Endothelial cell of umbilical vein (primary cell): ENCODE measurements at regions not wholly inside any gene's neighbourhood (a gene's known extent, or its start where the extent isn't known, plus 50 kb on each side); places are given as distances from the start of the nearest gene placed in this dataset.

Experiments
- BruUV-seq: library from RNA; stranded (reverse); fragments of 400-500 nt; replicated peaks from 2 replicates; lab custom pipeline; 2021; lab: Mats Ljungman, UMichigan
- CTCF ChIA-PET: fragments of 300-600, 350-600 bp; sonication (Branson Sonifier 250); formaldehyde crosslinking; loops from one replicate; lab custom pipeline; 2021; ENCODE audit warnings: antibody characterized with exemption, inconsistent platforms; lab: Charles Lee
- POLR2A ChIA-PET: fragments of 300-600, 350-600 bp; sonication (Branson Sonifier 250); formaldehyde crosslinking; loops from one replicate; lab custom pipeline; 2021; ENCODE audit warnings: antibody characterized with exemption, inconsistent platforms; lab: Charles Lee
- DNase-seq: peaks from one replicate; pipeline ENCODE4 v3.0.0-alpha.2; 2011; ENCODE audit warnings: low read depth, low spot score
- FAIRE-seq: peaks from 2 replicates; lab custom pipeline; 2011; peaks lifted over from hg19 to GRCh38; lab: Jason Lieb, UNC
- H2AFZ ChIP-seq: 2 replicates; pipeline ENCODE4 v1.6.0; 2012; ENCODE audit warnings: low read depth, low read length, control low read depth, inconsistent platforms
- H3K27ac ChIP-seq: 2 replicates; pipeline ENCODE4 v1.5.1; 2011; ENCODE audit warnings: low read depth, mild to moderate bottlenecking, control low read depth, low read length, moderate library complexity; ENCODE audit not compliant: insufficient read depth
- H3K27me3 ChIP-seq, 2 experiments: 2 replicates each; pipeline versions ENCODE4 v1.6.0 to v1.6.1; 2011; ENCODE audit warnings: low read length in 2 of 2, mixed read lengths in 1 of 2; ENCODE audit not compliant: control insufficient read depth in 2 of 2, insufficient read depth in 2 of 2
- H3K36me3 ChIP-seq, 2 experiments: 2 replicates in 1 of 2; 3 replicates in 1 of 2; pipeline ENCODE4 v1.5.1; 2011; ENCODE audit warnings: low read length in 2 of 2, mild to moderate bottlenecking in 1 of 2, moderate library complexity in 1 of 2; ENCODE audit not compliant: control insufficient read depth in 2 of 2, insufficient read depth in 2 of 2; ENCODE audit errors: extremely low read depth in 1 of 2
- H3K4me1 ChIP-seq: 3 replicates; pipeline ENCODE4 v1.5.1; 2011; ENCODE audit warnings: mild to moderate bottlenecking, low read length; ENCODE audit not compliant: control insufficient read depth, insufficient read depth; ENCODE audit errors: extremely low read depth
- H3K4me2 ChIP-seq: 2 replicates; pipeline ENCODE4 v1.6.1; 2011; ENCODE audit warnings: low read length, control low read depth, mixed read lengths; ENCODE audit not compliant: insufficient read depth
- H3K4me3 ChIP-seq, 3 experiments: fragments of 200-600 bp in 1 of 3; sonication (generic), shearing (Covaris generic) in 1 of 3; replicated peaks in 1 of 3; 2 replicates each; pipeline ENCODE4 v1.5.1; 2011 to 2016; ENCODE audit warnings: control low read depth in 3 of 3, low read length in 3 of 3, mild to moderate bottlenecking in 2 of 3, inconsistent platforms in 1 of 3, low read depth in 1 of 3, moderate library complexity in 1 of 3; ENCODE audit not compliant: insufficient read depth in 1 of 3
- H3K79me2 ChIP-seq: 2 replicates; pipeline ENCODE4 v1.6.0; 2012; ENCODE audit warnings: low read length, inconsistent platforms; ENCODE audit not compliant: control insufficient read depth, insufficient read depth
- H3K9ac ChIP-seq: replicated peaks from 2 replicates; pipeline ENCODE3; 2011; ENCODE audit warnings: low read length, control low read depth; ENCODE audit not compliant: insufficient read depth; ENCODE audit errors: extremely low read depth
- H3K9me1 ChIP-seq: replicated peaks from 3 replicates; pipeline ENCODE4 v1.6.0; 2011; ENCODE audit warnings: mild to moderate bottlenecking, low read length; ENCODE audit not compliant: control insufficient read depth, insufficient read depth; ENCODE audit errors: extremely low read depth
- H3K9me3 ChIP-seq: replicated peaks from 2 replicates; pipeline ENCODE4 v1.5.1; 2012; ENCODE audit warnings: low read length, inconsistent platforms; ENCODE audit not compliant: control insufficient read depth, insufficient read depth
- H4K20me1 ChIP-seq: replicated peaks from 2 replicates; pipeline ENCODE3; 2011; ENCODE audit warnings: mild to moderate bottlenecking, low read length; ENCODE audit not compliant: control insufficient read depth, insufficient read depth; ENCODE audit errors: extremely low read depth
- CTCF ChIP-seq, 2 donors: IDR thresholded peaks; 1 replicate in 1 of 2; 2 replicates in 1 of 2; pipeline ENCODE4 v1.5.1; 2011; ENCODE audit warnings: low read length in 2 of 2, mild to moderate bottlenecking in 2 of 2, moderate library complexity in 2 of 2, control low read depth in 1 of 2, inconsistent platforms in 1 of 2, low read depth in 1 of 2; ENCODE audit not compliant: insufficient read depth in 1 of 2; ENCODE audit errors: extremely low read depth in 1 of 2
- EZH2 ChIP-seq: IDR thresholded peaks from 2 replicates; pipeline ENCODE4 v1.6.1; 2012; ENCODE audit warnings: borderline replicate concordance, low read depth, mild to moderate bottlenecking, moderate library complexity, low read length, inconsistent platforms; ENCODE audit not compliant: severe bottlenecking
- FOS ChIP-seq: IDR thresholded peaks from 2 replicates; pipeline ENCODE4 v1.6.1; 2011; ENCODE audit warnings: mild to moderate bottlenecking, low read length, moderate library complexity, borderline replicate concordance; ENCODE audit not compliant: insufficient read depth
- GATA2 ChIP-seq: IDR thresholded peaks from 2 replicates; pipeline ENCODE4 v1.7.0; 2011; ENCODE audit warnings: low read depth, mild to moderate bottlenecking, moderate library complexity, mixed read lengths, low read length; ENCODE audit not compliant: insufficient read length, insufficient read depth
- JUN ChIP-seq: IDR thresholded peaks from 2 replicates; pipeline ENCODE4 v1.6.1; 2011; ENCODE audit warnings: borderline replicate concordance, low read depth; ENCODE audit not compliant: insufficient read length, insufficient read depth
- MAX ChIP-seq: IDR thresholded peaks from 2 replicates; pipeline ENCODE4 v1.6.1; 2011; ENCODE audit not compliant: insufficient read depth, insufficient read length
- MYC ChIP-seq: IDR thresholded peaks from one replicate; pipeline ENCODE4 v1.6.1; 2011; ENCODE audit warnings: mild to moderate bottlenecking, low read depth, low read length
- POLR2A ChIP-seq: IDR thresholded peaks from 2 replicates; pipeline ENCODE4 v1.6.1; 2012; ENCODE audit warnings: low read depth, mild to moderate bottlenecking, control low read depth, low read length
- POLR2AphosphoS5 ChIP-seq: IDR thresholded peaks from 2 replicates; pipeline ENCODE4 v1.6.1; 2012; ENCODE audit warnings: low read depth, mild to moderate bottlenecking, control low read depth, low read length, moderate library complexity; ENCODE audit not compliant: insufficient read depth
- dilution Hi-C: fragments of 300-500 bp; cut with MboI; formaldehyde crosslinking; loops from one replicate; pipeline ENCODE4 v1.15.0; 2019; ENCODE audit warnings: low sequenced_read_pairs; ENCODE audit not compliant: extremely low pct_ligation_motif_present
- intact Hi-C: fragments of 100-400 bp; cut with micrococcal nuclease; formaldehyde crosslinking; loops from one replicate; pipeline ENCODE4 v1.10.0; 2022

GRCh38 chr2:41962922-41963622 is 84.7 kb upstream of the PKDCC start:
- BruUV-seq = no TSS peak

More at GRCh38 chr2:41962922-41963622, 84.7 kb upstream of the PKDCC start:
- Histone ChIP-seq H3K27me3 (peaks cover 7% of the 10 kb centered on the region in 2 experiments), H3K9ac (no peak overlapping the region), H3K79me2 (no peaks in the 10 kb centered on the region), H3K36me3 (no peaks in the 10 kb centered on the region), H3K9me1 (no peaks in the 10 kb centered on the region), H3K9me3 (no peaks in the 10 kb centered on the region), H2AFZ (no peak overlapping the region), H3K27ac (no peak overlapping the region), H3K4me1 (peaks cover 24% of the 10 kb centered on the region), H3K4me3 (no peak overlapping the region), H4K20me1 (no peaks in the 10 kb centered on the region), H3K4me2 (no peak overlapping the region)
- TF ChIP-seq MYC (no peak), MAX (no peak), GATA2 (no peak), EZH2 (no peak), CTCF (IDR thresholded peaks at IDR 0.05; ENCODE audit: extremely low read depth in 1 of 2, insufficient read depth in 1 of 2, low read depth in 1 of 2, low read length in 2 of 2) (no peak), FOS (no peak), POLR2AphosphoS5 (no peak), POLR2A (no peak), JUN (no peak)
- ChIA-PET POLR2A (no interaction called here), CTCF (interaction anchor here (0.5 to 1.4 kb wide), 2 partner anchors 16 to 94 kb away, joined by 3 to 5 read pairs; no protein-coding TSS in a partner anchor)
- DNase-seq (no peak), FAIRE-seq (no peak)
- intact Hi-C loops (no loop called here), dilution Hi-C loops (no loop called here)
